SK-N-MC (cell line): ENCODE measurements at regions not wholly inside any gene's neighbourhood (a gene's known extent, or its start where the extent isn't known, plus 50 kb on each side); places are given as distances from the start of the nearest gene placed in this dataset.

ENCODE experiments used
- EZH2 ChIP-seq: fragments of 200-600 bp; sonication (generic); IDR thresholded peaks from one replicate; pipeline ENCODE4 v1.6.1; 2017; ENCODE audit warnings: antibody characterized with exemption
- POLR2AphosphoS5 ChIP-seq: IDR thresholded peaks from 2 replicates; pipeline ENCODE4 v1.6.1; 2012; ENCODE audit warnings: mild to moderate bottlenecking, low read depth, low read length, borderline replicate concordance

GRCh38 chr20:48317578-48317977 is 510.2 kb downstream of the PREX1 start:
- TF ChIP-seq POLR2AphosphoS5, result no peak
- no peak for TF ChIP-seq EZH2
